DND-41 (cell line): ENCODE measurements at regions not wholly inside any gene's neighbourhood (a gene's known extent, or its start where the extent isn't known, plus 50 kb on each side); places are given as distances from the start of the nearest gene placed in this dataset.

ENCODE experiments used
- CTCF ChIP-seq: IDR thresholded peaks from 2 replicates; pipeline ENCODE4 v1.5.1; 2012; ENCODE audit warnings: borderline replicate concordance, low read length, moderate library complexity, mild to moderate bottlenecking; ENCODE audit not compliant: poor library complexity, severe bottlenecking; ENCODE audit errors: extremely low read depth
- EZH2 ChIP-seq: IDR thresholded peaks from 3 replicates; pipeline ENCODE4 v1.6.1; 2012; ENCODE audit warnings: borderline replicate concordance, low read depth, mild to moderate bottlenecking, moderate library complexity, low read length, inconsistent platforms; ENCODE audit not compliant: severe bottlenecking

GRCh38 chr4:62161446-62161845 is 961.3 kb downstream of the ADGRL3 start:
- TF ChIP-seq CTCF (no peak), EZH2 (no peak)
